Rectal smooth muscle tissue (tissue), 1 donor: ENCODE measurements at regions not wholly inside any gene's neighbourhood (a gene's known extent, or its start where the extent isn't known, plus 50 kb on each side); places are given as distances from the start of the nearest gene placed in this dataset.

Source experiments
- H3K27ac ChIP-seq: one replicate; pipeline ENCODE4 v1.7.0; 2013; ENCODE audit warnings: low read depth, low read length, inconsistent platforms
- H3K27me3 ChIP-seq: one replicate; pipeline ENCODE4 v1.7.0; 2013; ENCODE audit warnings: low read length; ENCODE audit not compliant: control insufficient read depth, insufficient read depth
- H3K36me3 ChIP-seq: one replicate; pipeline ENCODE4 v1.7.0; 2013; ENCODE audit warnings: low read length; ENCODE audit not compliant: control insufficient read depth, insufficient read depth
- H3K4me1 ChIP-seq: one replicate; pipeline ENCODE4 v1.7.0; 2013; ENCODE audit warnings: low read length; ENCODE audit not compliant: control insufficient read depth, insufficient read depth
- H3K4me3 ChIP-seq: one replicate; pipeline ENCODE4 v1.7.0; 2013; ENCODE audit warnings: low read length
- H3K9ac ChIP-seq: one replicate; pipeline ENCODE4 v1.7.0; 2013; ENCODE audit warnings: low read length

DNA sequence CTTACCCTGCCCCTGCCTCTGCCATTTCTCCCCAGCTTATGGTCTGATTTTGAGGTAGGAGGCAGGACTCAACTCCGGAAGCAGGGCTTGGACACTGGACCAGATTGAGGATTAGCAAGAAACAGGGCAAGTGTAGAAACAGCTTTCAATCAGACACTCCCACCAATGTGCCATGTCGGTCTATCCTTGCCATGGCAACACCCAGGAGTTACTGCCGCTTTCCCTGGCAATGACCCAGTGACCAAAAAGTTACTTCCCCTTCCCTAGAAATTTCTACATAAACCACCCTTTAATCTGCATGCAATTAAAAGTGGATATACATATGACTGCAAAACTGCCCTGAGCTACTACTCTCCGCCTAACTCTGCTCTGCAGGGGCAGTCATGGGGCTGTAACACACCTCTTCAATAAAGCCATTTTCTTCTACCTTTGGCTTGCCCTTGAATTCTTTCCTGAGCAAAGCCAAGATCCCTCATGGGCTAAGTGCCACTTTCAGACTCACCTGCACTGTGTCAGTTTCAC is 156.7 kb downstream of the LPIN1 start:
- H3K36me3 ChIP-seq: no peaks in the 10 kb centered on the region
- no peaks in the 10 kb centered on the region for H3K27me3 ChIP-seq
- no peak overlapping the region for H3K27ac ChIP-seq
- H3K9ac ChIP-seq: no peak overlapping the region
- no peaks in the 10 kb centered on the region for H3K4me1 ChIP-seq
- no peak overlapping the region for H3K4me3 ChIP-seq

DNA sequence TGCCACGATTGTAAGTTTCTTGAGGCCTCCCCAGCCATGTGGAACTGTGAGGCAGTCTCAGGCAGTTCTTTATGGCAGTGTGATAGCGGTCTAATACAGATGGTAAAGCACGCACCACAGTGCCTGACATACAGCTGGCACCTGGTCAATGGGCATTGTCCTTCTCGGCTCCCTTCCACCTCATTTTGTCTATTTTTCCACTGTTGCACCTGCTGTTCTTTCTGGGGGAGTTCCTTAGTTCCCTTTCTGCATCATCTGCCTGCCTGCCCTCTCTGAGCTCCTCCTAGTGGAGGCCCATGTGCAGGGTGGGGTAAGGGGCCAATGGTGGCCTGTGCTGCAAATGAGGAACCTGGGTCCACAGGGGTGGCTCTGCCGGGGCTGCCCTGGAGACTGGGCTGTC is 157.6 kb downstream of the LPIN1 start:
- Histone ChIP-seq H3K27ac (no peak overlapping the region), H3K27me3 (no peaks in the 10 kb centered on the region), H3K4me3 (no peak overlapping the region), H3K9ac (no peak overlapping the region), H3K36me3 (no peaks in the 10 kb centered on the region), H3K4me1 (no peaks in the 10 kb centered on the region)

DNA sequence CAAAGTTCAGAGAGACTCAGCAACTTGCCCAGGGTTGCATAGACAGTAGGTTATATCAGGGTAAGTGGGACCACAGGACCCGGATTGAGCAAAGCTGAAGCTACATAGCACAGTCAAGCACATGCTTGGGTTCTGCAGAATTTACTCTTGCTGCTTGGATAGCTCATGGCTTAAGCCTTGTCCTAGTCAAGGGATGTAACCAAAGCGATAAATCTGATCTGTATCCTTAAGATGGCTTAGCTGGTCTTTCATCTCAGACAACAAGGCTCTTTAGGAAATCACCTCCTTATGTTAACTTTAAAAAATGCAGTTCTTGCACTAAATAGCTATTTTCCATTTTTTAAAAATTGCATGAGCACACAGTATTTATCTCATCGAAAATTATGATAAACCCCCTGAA is 158.5 kb downstream of the LPIN1 start:
- H3K9ac ChIP-seq: no peak overlapping the region
- H3K4me3 ChIP-seq: no peak overlapping the region
- H3K27me3 ChIP-seq: no peaks in the 10 kb centered on the region
- H3K4me1 ChIP-seq: no peaks in the 10 kb centered on the region
- no peak overlapping the region for H3K27ac ChIP-seq
- no peaks in the 10 kb centered on the region for H3K36me3 ChIP-seq

DNA sequence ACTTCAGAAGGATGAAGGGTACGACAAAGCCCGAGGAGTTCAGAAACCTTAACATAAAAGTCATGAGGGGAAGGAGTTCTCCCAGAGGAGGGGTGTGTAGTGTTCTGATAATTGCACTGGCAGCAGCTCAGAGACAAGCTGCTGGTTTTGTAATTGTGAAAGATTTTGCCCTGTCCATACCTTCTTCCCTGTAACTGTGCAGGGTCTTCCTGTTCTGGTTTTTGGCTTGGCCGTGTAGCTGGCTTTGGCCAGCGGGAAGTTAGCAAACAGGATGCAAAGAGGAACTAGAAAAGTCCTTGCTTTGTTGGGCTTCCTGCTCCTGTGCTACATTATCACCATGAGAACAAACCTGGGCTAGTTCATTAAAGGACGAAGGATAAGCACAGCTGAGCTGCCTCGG is 160.8 kb downstream of the LPIN1 start:
- H3K27ac ChIP-seq: no peak overlapping the region
- H3K4me1 ChIP-seq: no peaks in the 10 kb centered on the region
- H3K36me3 ChIP-seq: no peaks in the 10 kb centered on the region
- no peaks in the 10 kb centered on the region for H3K27me3 ChIP-seq
- H3K9ac ChIP-seq: no peak overlapping the region
- no peak overlapping the region for H3K4me3 ChIP-seq

DNA sequence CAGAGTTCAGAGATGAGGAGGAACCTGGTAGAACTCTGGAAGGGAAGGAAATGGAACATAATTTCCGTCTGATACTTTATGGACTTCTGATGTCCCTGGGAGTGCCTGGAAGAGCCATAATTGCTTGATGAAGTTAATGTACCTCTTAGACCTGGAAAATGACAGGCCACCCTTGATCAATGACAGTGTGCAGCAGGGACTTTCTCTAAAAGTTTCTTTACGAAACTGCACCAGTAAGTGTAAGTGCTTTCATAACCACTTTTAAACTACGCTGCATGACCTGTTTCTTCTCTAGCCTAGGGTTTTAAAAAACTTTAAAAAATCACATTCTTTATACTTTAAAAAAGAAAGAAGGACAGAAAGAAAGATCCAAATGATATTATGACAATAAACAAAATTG is 164.5 kb downstream of the LPIN1 start:
- H3K27ac ChIP-seq: no peak overlapping the region
- H3K9ac ChIP-seq: no peak overlapping the region
- no peaks in the 10 kb centered on the region for H3K27me3 ChIP-seq
- no peaks in the 10 kb centered on the region for H3K36me3 ChIP-seq
- no peak overlapping the region for H3K4me3 ChIP-seq
- no peaks in the 10 kb centered on the region for H3K4me1 ChIP-seq

DNA sequence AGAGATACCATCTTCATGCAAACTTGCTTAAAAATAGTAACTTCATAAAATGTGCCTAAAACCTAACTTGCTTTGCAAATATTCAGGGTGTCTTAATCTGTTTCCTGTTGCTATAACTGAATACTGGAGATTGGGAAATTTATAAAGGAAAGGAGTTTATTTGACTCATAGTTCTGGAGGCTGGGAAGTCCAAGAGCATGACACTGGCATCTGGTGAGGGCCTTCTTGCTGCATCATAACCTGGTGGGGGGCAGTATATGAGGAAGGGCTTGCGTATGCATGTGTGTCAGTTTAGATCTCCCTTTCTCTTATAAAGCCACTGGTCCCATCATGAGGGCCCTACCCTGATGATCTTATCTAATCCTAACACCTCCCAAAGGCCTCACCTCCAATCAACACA is 166.5 kb downstream of the LPIN1 start:
- H3K27me3 ChIP-seq: no peaks in the 10 kb centered on the region
- no peak overlapping the region for H3K4me3 ChIP-seq
- H3K27ac ChIP-seq: no peak overlapping the region
- no peak overlapping the region for H3K9ac ChIP-seq
- H3K36me3 ChIP-seq: no peaks in the 10 kb centered on the region
- no peaks in the 10 kb centered on the region for H3K4me1 ChIP-seq

DNA sequence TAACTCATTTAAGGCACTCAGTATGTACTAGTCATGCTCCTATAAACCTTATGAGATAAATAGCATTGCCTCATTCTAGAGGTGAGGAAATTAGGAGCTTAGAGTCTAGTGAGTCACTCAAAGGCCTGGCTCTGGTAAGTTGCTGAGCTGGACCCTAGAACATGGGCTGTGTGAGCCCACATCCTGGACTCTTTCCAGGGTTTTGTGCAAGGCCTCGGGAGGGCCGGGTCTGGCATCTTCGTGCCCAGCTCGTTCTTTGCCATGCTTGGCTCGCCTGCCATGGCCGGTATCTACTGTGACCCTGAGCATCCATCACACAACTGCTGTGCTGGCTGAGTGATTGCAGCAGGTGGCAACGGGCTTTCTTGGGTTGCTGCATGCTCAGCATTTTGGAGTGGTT is 168.0 kb downstream of the LPIN1 start:
- H3K9ac ChIP-seq: no peak overlapping the region
- no peaks in the 10 kb centered on the region for H3K27me3 ChIP-seq
- H3K27ac ChIP-seq: no peak overlapping the region
- H3K36me3 ChIP-seq: no peaks in the 10 kb centered on the region
- no peaks in the 10 kb centered on the region for H3K4me1 ChIP-seq
- H3K4me3 ChIP-seq: no peak overlapping the region

DNA sequence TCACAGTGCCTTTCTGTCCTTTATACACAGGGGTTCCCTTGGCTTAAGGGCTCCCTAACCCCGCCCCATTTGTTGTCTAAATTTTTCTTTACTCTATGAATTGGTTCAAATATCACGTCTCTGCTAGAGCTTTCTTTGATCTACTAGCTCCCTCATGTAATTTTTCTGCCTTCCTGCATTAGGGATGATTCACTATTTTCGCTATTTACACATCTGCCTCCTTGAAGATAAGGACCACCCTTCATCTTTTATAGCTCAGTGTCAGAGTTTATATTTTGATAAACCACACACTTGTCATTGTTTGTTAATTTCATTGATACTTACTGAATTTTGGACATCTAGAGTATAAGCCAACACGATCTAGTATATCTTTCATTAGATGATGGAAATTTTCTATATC is 169.2 kb downstream of the LPIN1 start:
- Histone ChIP-seq H3K9ac (no peak overlapping the region), H3K27me3 (no peaks in the 10 kb centered on the region), H3K4me1 (no peaks in the 10 kb centered on the region), H3K27ac (no peak overlapping the region), H3K36me3 (no peaks in the 10 kb centered on the region), H3K4me3 (no peak overlapping the region)

DNA sequence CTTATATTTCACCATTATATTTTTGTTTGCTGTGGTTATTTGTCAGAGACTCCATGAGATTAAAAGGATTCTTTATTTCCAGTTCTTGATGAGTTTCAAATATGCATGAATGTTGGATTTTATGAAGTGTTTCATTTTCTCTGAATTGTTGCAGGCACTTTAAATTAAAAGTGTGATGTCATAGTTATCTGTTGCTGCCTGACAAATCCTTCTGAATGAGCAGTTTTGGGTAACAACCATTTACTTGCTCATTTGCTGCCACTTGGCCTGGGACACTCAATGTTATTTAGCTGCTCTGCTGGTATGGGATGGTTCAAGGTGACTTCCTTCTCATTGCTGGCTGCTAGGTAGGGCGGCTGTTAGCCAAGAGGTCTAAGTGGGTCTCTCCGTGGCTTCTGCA is 173.5 kb downstream of the LPIN1 start:
- Histone ChIP-seq H3K27ac (no peak overlapping the region), H3K4me3 (no peak overlapping the region), H3K4me1 (no peaks in the 10 kb centered on the region), H3K9ac (no peak overlapping the region), H3K36me3 (no peaks in the 10 kb centered on the region), H3K27me3 (no peaks in the 10 kb centered on the region)

DNA sequence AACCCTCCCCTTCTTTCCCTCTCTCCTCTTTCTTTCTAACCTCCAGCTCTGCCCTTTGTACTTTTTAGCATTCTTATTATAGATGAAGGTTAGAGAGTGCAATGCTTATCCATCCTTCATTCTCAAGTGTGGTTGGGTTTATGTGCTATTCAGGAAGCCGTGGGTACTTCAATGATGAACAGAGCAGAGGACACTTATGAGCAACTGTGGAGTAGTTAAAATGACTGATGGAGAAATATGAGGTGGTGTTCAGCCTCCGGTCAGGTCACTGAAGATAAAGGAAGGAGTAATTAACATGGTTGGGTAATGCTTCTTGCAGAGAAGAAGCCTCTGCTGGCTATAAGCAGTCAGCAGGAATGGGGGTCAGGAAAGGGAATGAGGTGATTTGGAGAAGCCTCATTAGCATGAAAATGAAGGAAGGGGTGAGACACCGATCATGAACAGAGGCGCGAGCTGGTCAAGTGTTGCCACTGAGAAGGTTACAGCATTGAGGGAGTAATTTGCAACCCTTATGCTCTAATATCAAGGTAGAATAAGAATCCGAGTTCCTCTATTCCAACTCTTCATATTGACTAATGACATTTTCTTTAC is 174.7 kb downstream of the LPIN1 start:
- Histone ChIP-seq H3K36me3 (no peaks in the 10 kb centered on the region), H3K4me3 (no peak overlapping the region), H3K4me1 (no peaks in the 10 kb centered on the region), H3K27me3 (no peaks in the 10 kb centered on the region), H3K27ac (no peak overlapping the region), H3K9ac (no peak overlapping the region)

DNA sequence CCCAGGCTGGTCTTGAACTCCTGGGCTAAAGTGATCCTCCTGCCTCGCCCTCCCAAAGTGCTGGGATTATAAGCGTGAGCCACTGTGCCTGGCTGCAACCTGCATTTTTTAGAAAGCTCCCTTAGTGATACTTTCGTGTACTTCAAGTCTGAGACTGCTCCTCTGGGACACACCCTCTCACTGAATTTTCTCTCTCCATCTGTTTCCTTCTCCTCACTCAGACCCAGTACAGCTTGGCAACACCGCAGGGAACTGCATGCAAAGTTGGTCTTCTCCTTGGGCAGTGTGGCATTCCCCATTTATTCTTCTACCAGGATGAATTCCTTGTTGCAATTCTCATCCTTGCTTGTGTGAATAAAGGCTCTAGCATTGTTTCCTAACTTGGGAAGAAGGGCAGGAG is 175.9 kb downstream of the LPIN1 start:
- no peak overlapping the region for H3K27ac ChIP-seq
- no peaks in the 10 kb centered on the region for H3K4me1 ChIP-seq
- H3K4me3 ChIP-seq: no peak overlapping the region
- H3K36me3 ChIP-seq: no peaks in the 10 kb centered on the region
- H3K27me3 ChIP-seq: no peaks in the 10 kb centered on the region
- H3K9ac ChIP-seq: no peak overlapping the region

DNA sequence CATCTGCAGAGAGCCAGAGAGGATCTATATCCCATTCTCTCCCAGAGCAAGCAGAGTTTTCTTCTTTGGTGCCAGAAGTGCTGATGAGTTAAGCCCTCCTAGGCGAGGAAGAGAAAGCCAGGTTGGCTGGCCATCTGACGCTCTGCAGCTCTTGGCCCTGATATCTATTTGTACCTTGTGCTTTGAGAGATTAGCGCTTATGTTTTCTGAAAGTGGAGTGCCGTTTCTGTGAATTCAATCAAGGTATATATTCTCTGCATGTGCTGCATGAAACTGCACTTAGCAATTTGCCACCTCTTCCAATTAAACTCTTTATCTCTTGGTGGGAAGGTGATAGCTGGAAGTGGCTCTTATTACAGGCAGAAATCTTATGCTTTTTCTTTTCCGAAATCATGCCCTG is 177.5 kb downstream of the LPIN1 start:
- Histone ChIP-seq H3K27ac (no peak overlapping the region), H3K27me3 (no peaks in the 10 kb centered on the region), H3K4me3 (no peak overlapping the region), H3K4me1 (no peaks in the 10 kb centered on the region), H3K36me3 (no peaks in the 10 kb centered on the region), H3K9ac (no peak overlapping the region)

DNA sequence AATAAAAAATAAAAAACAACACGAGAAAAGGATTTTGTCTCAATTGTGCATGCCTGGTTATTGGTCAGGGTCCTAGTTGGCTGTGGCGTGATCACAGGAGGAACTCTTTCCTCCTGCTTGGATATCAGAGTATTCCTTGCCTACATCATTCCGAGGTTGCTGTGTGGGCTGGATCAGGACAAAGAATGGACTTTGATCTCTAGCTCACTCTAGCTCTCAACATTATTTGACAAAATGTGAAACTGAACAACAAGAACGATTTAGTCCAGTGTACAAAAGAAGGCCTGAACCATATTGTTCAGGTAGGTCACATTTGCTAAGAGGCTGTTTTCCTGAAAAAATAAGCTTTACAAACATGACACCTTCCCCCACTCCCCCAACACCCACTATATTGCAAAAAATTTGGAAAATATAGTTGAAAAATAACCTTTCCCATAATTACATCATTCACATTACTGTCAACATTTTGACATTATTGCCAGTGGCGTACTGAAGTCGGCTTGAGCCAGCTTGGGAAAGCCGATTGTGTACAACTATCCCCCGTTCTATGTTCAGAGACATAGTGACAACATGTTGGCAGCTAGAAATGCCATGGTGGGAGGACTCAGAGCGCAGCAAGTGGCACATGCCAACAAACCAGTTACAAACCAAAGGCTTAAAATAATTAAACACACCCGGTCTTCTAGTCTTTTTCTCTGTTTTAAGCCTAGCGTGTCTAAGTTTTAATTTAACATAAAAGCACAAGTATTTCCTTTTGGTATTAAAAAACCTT is 179.0 kb downstream of the LPIN1 start:
- Histone ChIP-seq H3K36me3 (no peaks in the 10 kb centered on the region), H3K4me3 (no peak overlapping the region), H3K27me3 (no peaks in the 10 kb centered on the region), H3K4me1 (no peaks in the 10 kb centered on the region), H3K27ac (no peak overlapping the region), H3K9ac (no peak overlapping the region)
